Stomach (tissue), 8 donors: ENCODE measurements at regions not wholly inside any gene's neighbourhood (a gene's known extent, or its start where the extent isn't known, plus 50 kb on each side); places are given as distances from the start of the nearest gene placed in this dataset.

ENCODE experiments used
- DNase-seq, 2 donors: peaks; one replicate each; pipeline versions ENCODE4 v3.0.0 to v3.0.0-alpha.2; 2013 to 2019
- H3K27ac ChIP-seq, 5 donors: fragments of 200-600 bp in 4 of 5; sonication (generic) in 4 of 5; one replicate each; pipeline ENCODE4 v1.5.1; 2013 to 2019; ENCODE audit warnings: mild to moderate bottlenecking in 1 of 5, moderate library complexity in 1 of 5
- H3K27me3 ChIP-seq, 3 donors: fragments of 200-600 bp; sonication (generic); one replicate each; pipeline ENCODE4 v1.5.1; 2017 to 2019; ENCODE audit warnings: mixed run types in 1 of 3
- H3K36me3 ChIP-seq, 4 donors: fragments of 200-600 bp; sonication (generic); 1 replicate in 3 of 4; 2 replicates in 1 of 4; pipeline ENCODE4 v1.5.1; 2016 to 2019
- H3K4me1 ChIP-seq, 4 donors: fragments of 200-600 bp; sonication (generic); one replicate each; pipeline ENCODE4 v1.5.1; 2016 to 2019
- H3K4me3 ChIP-seq, 4 donors: fragments of 200-600 bp; sonication (generic) in 3 of 4; one replicate each; pipeline ENCODE4 v1.5.1; 2016 to 2019; ENCODE audit warnings: mild to moderate bottlenecking in 1 of 4
- H3K9me3 ChIP-seq, 4 donors: fragments of 200-600 bp; sonication (generic); one replicate each; pipeline ENCODE4 v1.5.1; 2016 to 2019
- EP300 ChIP-seq: sonication (generic); formaldehyde crosslinking; IDR thresholded peaks from one replicate; pipeline ENCODE4 v1.6.1; 2017; ENCODE audit warnings: antibody characterized with exemption
- POLR2A ChIP-seq, 4 donors: fragments of 450-650 bp; IDR thresholded peaks; one replicate each; pipeline ENCODE4 v1.6.1; 2016; ENCODE audit warnings: antibody characterized with exemption in 4 of 4, control low read depth in 2 of 4, mild to moderate bottlenecking in 1 of 4, moderate library complexity in 1 of 4
- POLR2AphosphoS5 ChIP-seq, 3 donors: sonication (generic); formaldehyde crosslinking; IDR thresholded peaks; one replicate each; pipeline ENCODE4 v1.6.1; 2016; ENCODE audit warnings: antibody characterized with exemption in 3 of 3
- WGBS, 5 donors: extraction: QIAGEN DNeasy Blood & Tissue Kit in 3 of 5; methylation state at CpG; one replicate each; pipeline versions ENCODE4 v1.1.5 to v1.1.7; 2013 to 2018; 5-methylcytosine and 5-hydroxymethylcytosine counted together
- intact Hi-C: fragments of 100-400 bp; cut with DNase I; formaldehyde crosslinking; loops from one replicate; pipeline ENCODE4 v1.15.1; 2023; ENCODE audit warnings: low total_unique reads
- TF ChIP-seq, protein P1 (sequence below), 7 experiments: fragments of 450-650 bp in 4 of 7; fragments of 200-600 bp in 3 of 7; sonication (generic) in 3 of 7; IDR thresholded peaks; one replicate each; pipeline ENCODE4 v1.5.1; 2016 to 2019; ENCODE audit warnings: antibody characterized with exemption in 7 of 7, control low read depth in 2 of 7, mild to moderate bottlenecking in 1 of 7
- donor health status: healthy with polysubstance abuse.
- donor health status: Bipolar disorder and iron deficiency.
- donor health status: healthy.

DNA sequence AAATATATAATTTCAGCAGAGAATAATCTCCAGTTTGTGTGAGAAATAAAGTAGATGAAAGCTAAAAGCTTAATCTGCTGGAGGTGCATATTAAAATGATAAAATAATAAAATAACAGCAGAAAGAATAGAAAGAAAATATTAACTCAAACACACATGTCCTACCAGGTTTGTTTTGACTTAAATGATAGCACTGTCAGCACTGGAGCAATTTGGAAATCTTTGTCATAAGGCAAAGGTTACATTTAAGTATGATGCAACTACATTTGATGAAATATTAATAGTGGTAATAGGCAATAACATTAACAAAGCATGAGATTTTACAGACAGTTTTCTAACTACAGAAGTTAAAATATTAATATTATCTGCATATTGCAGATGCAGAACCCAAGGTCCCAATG lies 2380.1 kb downstream of the PCDH9 start:
- Histone ChIP-seq H3K4me1 (no peaks in the 10 kb centered on the region), H3K36me3 (no peaks in the 10 kb centered on the region), H3K27ac (no peak overlapping the region), H3K4me3 (no peak overlapping the region), H3K9me3 (no peaks in the 10 kb centered on the region), H3K27me3 (no peaks in the 10 kb centered on the region)
- TF ChIP-seq EP300 (no peak), POLR2AphosphoS5 (IDR thresholded peaks at IDR 0.05) (no peak), POLR2A (IDR thresholded peaks at IDR 0.05) (no peak)
- TF ChIP-seq, protein P1, sequence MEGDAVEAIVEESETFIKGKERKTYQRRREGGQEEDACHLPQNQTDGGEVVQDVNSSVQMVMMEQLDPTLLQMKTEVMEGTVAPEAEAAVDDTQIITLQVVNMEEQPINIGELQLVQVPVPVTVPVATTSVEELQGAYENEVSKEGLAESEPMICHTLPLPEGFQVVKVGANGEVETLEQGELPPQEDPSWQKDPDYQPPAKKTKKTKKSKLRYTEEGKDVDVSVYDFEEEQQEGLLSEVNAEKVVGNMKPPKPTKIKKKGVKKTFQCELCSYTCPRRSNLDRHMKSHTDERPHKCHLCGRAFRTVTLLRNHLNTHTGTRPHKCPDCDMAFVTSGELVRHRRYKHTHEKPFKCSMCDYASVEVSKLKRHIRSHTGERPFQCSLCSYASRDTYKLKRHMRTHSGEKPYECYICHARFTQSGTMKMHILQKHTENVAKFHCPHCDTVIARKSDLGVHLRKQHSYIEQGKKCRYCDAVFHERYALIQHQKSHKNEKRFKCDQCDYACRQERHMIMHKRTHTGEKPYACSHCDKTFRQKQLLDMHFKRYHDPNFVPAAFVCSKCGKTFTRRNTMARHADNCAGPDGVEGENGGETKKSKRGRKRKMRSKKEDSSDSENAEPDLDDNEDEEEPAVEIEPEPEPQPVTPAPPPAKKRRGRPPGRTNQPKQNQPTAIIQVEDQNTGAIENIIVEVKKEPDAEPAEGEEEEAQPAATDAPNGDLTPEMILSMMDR (IDR thresholded peaks at IDR 0.05), result no peak
- intact Hi-C loops, result no loop called here
- no peak for DNase-seq

DNA sequence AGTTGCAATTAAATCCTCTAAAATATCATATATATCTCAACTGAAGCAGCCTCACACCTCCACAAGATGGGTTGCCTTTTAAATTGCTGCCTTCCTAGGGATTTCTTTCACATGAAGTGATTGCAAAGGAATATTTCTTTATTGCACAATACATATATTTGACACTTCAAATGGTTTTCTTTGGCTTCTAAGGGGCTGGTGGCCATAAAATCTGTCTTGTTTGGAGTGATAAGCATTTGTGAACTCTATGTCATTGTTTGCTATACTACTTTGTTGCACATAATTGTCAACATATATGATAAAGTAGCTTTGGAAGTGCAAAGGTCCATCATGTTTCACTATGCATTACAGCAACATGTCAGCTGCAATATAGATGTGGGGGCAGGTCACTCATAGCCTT lies 2380.9 kb downstream of the PCDH9 start:
- H3K9me3 ChIP-seq, result no peaks in the 10 kb centered on the region
- H3K4me3 ChIP-seq, result no peak overlapping the region
- H3K27me3 ChIP-seq, result no peaks in the 10 kb centered on the region
- TF ChIP-seq EP300 (no peak), POLR2AphosphoS5 (IDR thresholded peaks at IDR 0.05) (no peak), POLR2A (IDR thresholded peaks at IDR 0.05) (no peak)
- TF ChIP-seq, protein P1 (IDR thresholded peaks at IDR 0.05), result no peak
- H3K4me1 ChIP-seq, result no peaks in the 10 kb centered on the region
- H3K36me3 ChIP-seq, result no peaks in the 10 kb centered on the region
- DNase-seq, result no peak
- intact Hi-C loops, result no loop called here
- no peak overlapping the region for H3K27ac ChIP-seq

DNA sequence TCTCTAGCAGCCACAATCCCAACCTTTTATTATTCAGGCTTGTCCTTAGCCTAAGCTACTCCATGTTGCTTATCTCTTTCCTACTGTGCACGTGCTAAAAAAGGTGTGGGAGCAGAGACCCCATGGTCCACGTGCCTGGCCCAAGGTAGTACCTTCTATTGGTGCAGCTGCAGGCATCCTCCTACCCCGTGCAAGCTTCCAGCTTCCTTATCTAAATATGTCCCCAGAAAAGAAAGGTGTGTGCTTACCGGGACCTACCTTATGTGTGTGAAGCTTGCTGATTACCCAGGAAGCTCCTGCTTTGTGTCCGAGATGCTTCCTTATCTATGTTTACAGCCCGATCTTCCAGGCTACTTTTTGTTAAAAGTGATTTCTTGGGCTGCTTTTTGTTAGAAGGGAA lies 2382.4 kb downstream of the PCDH9 start:
- Histone ChIP-seq H3K9me3 (no peaks in the 10 kb centered on the region), H3K27me3 (no peaks in the 10 kb centered on the region), H3K4me3 (no peak overlapping the region), H3K27ac (no peak overlapping the region), H3K4me1 (no peaks in the 10 kb centered on the region), H3K36me3 (no peaks in the 10 kb centered on the region)
- DNase-seq, result no peak
- 40 to 55% (median 44%) methylated on average over 6 of the region's 6 CpGs for WGBS, 5 donors
- TF ChIP-seq EP300, result no peak
- TF ChIP-seq POLR2AphosphoS5 (IDR thresholded peaks at IDR 0.05), result no peak
- TF ChIP-seq, protein P1 (IDR thresholded peaks at IDR 0.05), result no peak
- intact Hi-C loops, result no loop called here

DNA sequence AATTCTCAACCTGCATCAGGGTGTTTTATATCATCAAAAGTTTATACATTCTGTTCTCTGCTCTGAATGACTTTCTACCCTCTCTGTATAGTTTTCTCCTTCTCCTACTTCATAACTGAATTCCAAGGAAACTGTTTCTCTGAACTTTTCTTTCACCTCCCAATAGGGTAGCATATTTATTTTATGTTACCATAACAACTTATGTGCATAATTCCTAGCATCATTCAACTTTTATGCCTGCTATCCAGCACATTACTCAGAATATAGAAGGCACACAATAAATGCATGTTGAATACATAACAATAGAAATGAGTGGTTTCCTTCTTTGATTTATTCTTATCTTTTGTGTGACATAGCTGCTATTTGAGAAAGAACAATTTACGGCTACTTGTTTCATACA lies 2385.0 kb downstream of the PCDH9 start:
- Histone ChIP-seq H3K4me1 (no peaks in the 10 kb centered on the region), H3K27ac (no peak overlapping the region), H3K4me3 (no peak overlapping the region), H3K36me3 (no peaks in the 10 kb centered on the region), H3K9me3 (no peaks in the 10 kb centered on the region), H3K27me3 (no peaks in the 10 kb centered on the region)
- no peak for DNase-seq
- intact Hi-C loops, result no loop called here
- no peak for TF ChIP-seq EP300
- TF ChIP-seq, protein P1 (IDR thresholded peaks at IDR 0.05), result no peak
- no peak for TF ChIP-seq POLR2AphosphoS5 (IDR thresholded peaks at IDR 0.05)
- WGBS, 5 donors, result 0 to 68% (median 33%) methylated on average over 1 of the region's 1 CpG

DNA sequence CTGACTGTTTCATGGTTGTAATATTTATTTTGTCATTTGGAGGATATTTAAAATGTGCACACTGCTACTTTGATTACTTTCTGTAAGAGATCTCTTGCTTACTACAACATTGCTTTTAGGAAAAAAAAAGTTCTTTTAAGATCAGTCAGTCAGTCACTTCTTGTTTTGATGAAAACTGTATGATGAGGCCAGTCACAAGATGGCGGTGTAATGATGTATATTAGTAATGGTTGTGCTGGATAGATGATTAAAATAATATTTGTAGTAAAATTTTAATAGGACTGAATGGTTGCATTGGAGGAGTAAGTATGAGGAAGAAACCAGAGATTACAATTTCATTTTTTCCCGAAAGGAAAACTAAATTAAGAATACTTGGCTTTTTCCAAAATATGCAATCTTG lies 2411.1 kb downstream of the PCDH9 start:
- TF ChIP-seq POLR2A (IDR thresholded peaks at IDR 0.05) (no peak), POLR2AphosphoS5 (IDR thresholded peaks at IDR 0.05) (no peak), EP300 (no peak)
- TF ChIP-seq, protein P1 (IDR thresholded peaks at IDR 0.05), result no peak
- intact Hi-C loops, result no loop called here
- no peak overlapping the region for H3K27ac ChIP-seq
- no peak for DNase-seq
- WGBS, 5 donors, result 88 to 95% (median 90%) methylated on average over 2 of the region's 2 CpGs
- H3K9me3 ChIP-seq, result no peaks in the 10 kb centered on the region
- H3K36me3 ChIP-seq, result no peaks in the 10 kb centered on the region
- no peaks in the 10 kb centered on the region for H3K4me1 ChIP-seq
- no peaks in the 10 kb centered on the region for H3K27me3 ChIP-seq
- no peak overlapping the region for H3K4me3 ChIP-seq
